ENCODE measurements at regions not wholly inside any gene's neighbourhood (a gene's known extent, or its start where the extent isn't known, plus 50 kb on each side); places are given as distances from the start of the nearest gene placed in this dataset.

DNA sequence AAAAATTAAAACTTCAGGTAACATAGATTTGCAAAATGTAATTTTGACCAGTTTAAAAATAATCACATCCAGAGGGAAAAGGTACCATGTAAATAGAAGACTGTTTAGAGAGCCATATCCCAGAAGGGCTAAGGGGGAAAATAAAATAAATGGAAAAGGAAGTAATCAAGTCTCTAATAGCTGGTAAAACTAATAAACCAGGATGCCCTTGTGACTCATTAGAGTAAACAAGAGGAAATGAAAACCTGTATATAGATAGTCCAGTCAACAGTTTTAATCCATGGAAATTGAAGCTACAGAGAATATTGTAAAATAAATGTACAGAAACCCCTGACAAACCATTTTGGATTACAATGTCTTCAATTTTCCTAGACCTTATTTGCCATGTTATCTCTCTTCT, 698.0 kb upstream of the RGS18 start:
- DNase-seq (ENCODE audit: low spot score) (no peak), ATAC-seq (ENCODE audit: low read depth) (no peak)
- Histone ChIP-seq H3K36me3 (ENCODE audit: low read depth) (no peaks in the 10 kb centered on the region), H3K27me3 (ENCODE audit: insufficient read depth, poor library complexity, severe bottlenecking) (no peaks in the 10 kb centered on the region), H3K4me3 (ENCODE audit: severe bottlenecking) (no peak overlapping the region), H3K27ac (ENCODE audit: poor library complexity, severe bottlenecking) (no peak overlapping the region), H3K4me1 (ENCODE audit: insufficient read depth, poor library complexity, severe bottlenecking) (no peaks in the 10 kb centered on the region), H3K9me3 (ENCODE audit: severe bottlenecking) (no peaks in the 10 kb centered on the region)
- TF ChIP-seq, protein P1, sequence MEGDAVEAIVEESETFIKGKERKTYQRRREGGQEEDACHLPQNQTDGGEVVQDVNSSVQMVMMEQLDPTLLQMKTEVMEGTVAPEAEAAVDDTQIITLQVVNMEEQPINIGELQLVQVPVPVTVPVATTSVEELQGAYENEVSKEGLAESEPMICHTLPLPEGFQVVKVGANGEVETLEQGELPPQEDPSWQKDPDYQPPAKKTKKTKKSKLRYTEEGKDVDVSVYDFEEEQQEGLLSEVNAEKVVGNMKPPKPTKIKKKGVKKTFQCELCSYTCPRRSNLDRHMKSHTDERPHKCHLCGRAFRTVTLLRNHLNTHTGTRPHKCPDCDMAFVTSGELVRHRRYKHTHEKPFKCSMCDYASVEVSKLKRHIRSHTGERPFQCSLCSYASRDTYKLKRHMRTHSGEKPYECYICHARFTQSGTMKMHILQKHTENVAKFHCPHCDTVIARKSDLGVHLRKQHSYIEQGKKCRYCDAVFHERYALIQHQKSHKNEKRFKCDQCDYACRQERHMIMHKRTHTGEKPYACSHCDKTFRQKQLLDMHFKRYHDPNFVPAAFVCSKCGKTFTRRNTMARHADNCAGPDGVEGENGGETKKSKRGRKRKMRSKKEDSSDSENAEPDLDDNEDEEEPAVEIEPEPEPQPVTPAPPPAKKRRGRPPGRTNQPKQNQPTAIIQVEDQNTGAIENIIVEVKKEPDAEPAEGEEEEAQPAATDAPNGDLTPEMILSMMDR (IDR thresholded peaks at IDR 0.05; ENCODE audit: poor library complexity, severe bottlenecking): no peak

DNA sequence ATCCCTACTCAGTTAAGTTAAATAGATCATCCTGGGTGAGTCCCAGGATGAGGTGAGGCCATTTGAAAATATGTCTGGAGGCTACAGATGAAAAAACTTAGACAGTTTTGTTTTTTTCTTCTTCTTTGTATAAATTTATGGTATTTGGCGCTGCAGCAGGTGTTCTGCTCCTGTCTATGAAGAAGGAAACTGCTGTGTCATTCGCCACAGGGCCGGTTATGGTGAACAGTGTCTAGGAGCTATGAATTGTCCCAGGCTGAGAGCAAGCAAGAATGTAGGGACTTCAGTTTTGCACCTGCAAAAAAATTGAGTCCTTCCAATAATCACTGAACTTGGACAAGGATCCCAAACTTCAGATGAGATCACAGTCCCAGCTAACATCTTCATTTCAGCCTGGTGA, 674.3 kb upstream of the RGS18 start:
- DNase-seq (ENCODE audit: low spot score) (no peak), ATAC-seq (ENCODE audit: low read depth) (no peak)
- Histone ChIP-seq H3K27me3 (ENCODE audit: insufficient read depth, poor library complexity, severe bottlenecking) (no peaks in the 10 kb centered on the region), H3K36me3 (ENCODE audit: low read depth) (no peaks in the 10 kb centered on the region), H3K4me1 (ENCODE audit: insufficient read depth, poor library complexity, severe bottlenecking) (no peaks in the 10 kb centered on the region), H3K4me3 (ENCODE audit: severe bottlenecking) (no peak overlapping the region), H3K9me3 (ENCODE audit: severe bottlenecking) (no peaks in the 10 kb centered on the region), H3K27ac (ENCODE audit: poor library complexity, severe bottlenecking) (no peak overlapping the region)
- TF ChIP-seq, protein P1 (IDR thresholded peaks at IDR 0.05; ENCODE audit: poor library complexity, severe bottlenecking): no peak

DNA sequence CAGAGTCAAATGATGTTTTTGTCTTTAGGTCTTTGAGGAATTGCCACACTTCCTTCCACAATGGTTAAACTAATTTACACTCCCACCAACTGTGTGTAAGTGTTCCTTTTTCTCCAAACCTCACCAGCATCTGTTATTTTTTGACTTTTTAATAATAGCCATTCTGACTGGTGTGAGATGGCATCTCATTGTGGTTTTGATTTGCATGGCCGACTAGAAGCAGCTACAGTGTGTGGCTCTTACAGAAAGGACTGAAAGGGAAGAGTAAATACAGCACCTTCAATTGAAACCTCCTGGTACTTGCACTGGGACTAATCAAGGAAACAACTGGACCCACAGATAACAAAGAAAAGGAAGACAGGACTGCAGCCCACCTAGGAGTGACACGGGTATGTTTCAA, 668.0 kb upstream of the RGS18 start:
- Histone ChIP-seq H3K4me1 (ENCODE audit: insufficient read depth, poor library complexity, severe bottlenecking) (no peaks in the 10 kb centered on the region), H3K36me3 (ENCODE audit: low read depth) (no peaks in the 10 kb centered on the region), H3K27me3 (ENCODE audit: insufficient read depth, poor library complexity, severe bottlenecking) (no peaks in the 10 kb centered on the region), H3K9me3 (ENCODE audit: severe bottlenecking) (no peaks in the 10 kb centered on the region), H3K4me3 (ENCODE audit: severe bottlenecking) (no peak overlapping the region), H3K27ac (ENCODE audit: poor library complexity, severe bottlenecking) (no peak overlapping the region)
- ATAC-seq (ENCODE audit: low read depth): no peak
- TF ChIP-seq, protein P1 (IDR thresholded peaks at IDR 0.05; ENCODE audit: poor library complexity, severe bottlenecking): no peak
- DNase-seq (ENCODE audit: low spot score): no peak

DNA sequence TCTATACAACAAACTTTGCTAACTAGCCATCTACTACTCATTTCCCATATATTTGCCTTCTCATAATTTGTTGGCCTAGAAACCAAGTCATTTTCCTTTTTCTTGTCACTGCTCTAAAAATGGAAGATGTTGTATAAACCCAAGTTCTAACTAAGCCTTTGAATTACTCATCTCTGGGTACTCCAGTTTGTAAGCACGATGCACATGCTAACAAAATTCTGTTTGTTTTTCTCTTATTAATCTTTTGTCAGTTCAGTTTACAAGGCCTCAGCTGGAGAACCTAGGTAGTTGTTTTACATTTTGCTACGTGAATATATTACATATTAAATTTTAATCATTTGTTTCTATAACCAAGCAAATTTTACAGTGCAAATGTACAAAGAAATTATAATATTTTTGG, 663.2 kb upstream of the RGS18 start:
- H3K4me1 ChIP-seq (ENCODE audit: insufficient read depth, poor library complexity, severe bottlenecking): peaks cover 4% of the 10 kb centered on the region
- no peak overlapping the region for H3K27ac ChIP-seq (ENCODE audit: poor library complexity, severe bottlenecking)
- TF ChIP-seq, protein P1 (IDR thresholded peaks at IDR 0.05; ENCODE audit: poor library complexity, severe bottlenecking): no peak
- H3K27me3 ChIP-seq (ENCODE audit: insufficient read depth, poor library complexity, severe bottlenecking): no peaks in the 10 kb centered on the region
- DNase-seq (ENCODE audit: low spot score) (no peak), ATAC-seq (ENCODE audit: low read depth) (no peak)
- H3K4me3 ChIP-seq (ENCODE audit: severe bottlenecking): no peak overlapping the region
- H3K9me3 ChIP-seq (ENCODE audit: severe bottlenecking): no peaks in the 10 kb centered on the region
- H3K36me3 ChIP-seq (ENCODE audit: low read depth): no peaks in the 10 kb centered on the region

DNA sequence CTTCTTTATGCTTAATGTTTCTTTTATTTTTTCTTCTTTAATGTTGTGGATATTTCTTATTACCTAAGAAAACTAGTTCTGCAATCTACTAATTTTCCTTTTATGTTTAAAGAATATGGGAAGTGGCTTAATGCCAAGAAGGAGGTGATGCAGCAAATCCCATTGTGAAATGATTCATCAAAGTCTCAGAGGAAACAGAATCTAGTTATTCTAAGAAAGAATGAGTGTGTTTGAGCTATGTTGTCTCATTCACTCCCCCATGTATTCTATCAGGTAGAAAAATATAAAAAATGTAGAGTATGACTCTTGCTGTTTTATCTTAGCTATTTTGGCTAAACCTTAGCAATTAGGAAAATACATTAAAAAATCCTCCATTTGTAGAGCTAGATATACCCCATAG, 659.9 kb upstream of the RGS18 start:
- Histone ChIP-seq H3K4me1 (ENCODE audit: insufficient read depth, poor library complexity, severe bottlenecking) (peaks cover 4% of the 10 kb centered on the region), H3K4me3 (ENCODE audit: severe bottlenecking) (no peak overlapping the region), H3K36me3 (ENCODE audit: low read depth) (no peaks in the 10 kb centered on the region), H3K27ac (ENCODE audit: poor library complexity, severe bottlenecking) (no peak overlapping the region), H3K27me3 (ENCODE audit: insufficient read depth, poor library complexity, severe bottlenecking) (peaks cover 3% of the 10 kb centered on the region), H3K9me3 (ENCODE audit: severe bottlenecking) (no peaks in the 10 kb centered on the region)
- TF ChIP-seq, protein P1 (IDR thresholded peaks at IDR 0.05; ENCODE audit: poor library complexity, severe bottlenecking): no peak
- no peak for DNase-seq (ENCODE audit: low spot score)
- ATAC-seq (ENCODE audit: low read depth): peak; percentile 48; the same call in 1 of the 3 replicates
